ENCODE measurements at regions not wholly inside any gene's neighbourhood (a gene's known extent, or its start where the extent isn't known, plus 50 kb on each side); places are given as distances from the start of the nearest gene placed in this dataset.

DNA sequence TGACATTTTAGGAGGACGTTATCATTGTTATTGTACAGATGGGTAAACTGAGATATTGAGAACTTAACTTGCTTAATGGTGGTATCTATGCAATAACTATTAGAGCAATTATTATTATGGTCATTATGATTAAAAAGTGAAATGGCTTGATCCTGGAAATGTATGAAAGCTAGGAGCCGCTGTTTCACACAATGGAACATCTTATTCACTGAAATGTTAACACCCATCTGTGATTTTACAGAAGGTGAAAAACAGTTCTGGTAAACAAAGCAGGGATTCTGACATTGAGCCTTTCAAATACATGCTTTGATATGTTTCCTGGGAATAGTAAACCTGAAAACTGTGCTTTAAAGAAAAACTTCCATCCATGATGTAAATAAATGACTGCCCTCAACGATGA lies 261.4 kb downstream of the BTG1 start:
- no peak for TF ChIP-seq POLR2A (IDR thresholded peaks at IDR 0.05)
- no peak for TF ChIP-seq POLR2AphosphoS5 (IDR thresholded peaks at IDR 0.05)
